AG09309 (cell line): ENCODE measurements at regions not wholly inside any gene's neighbourhood (a gene's known extent, or its start where the extent isn't known, plus 50 kb on each side); places are given as distances from the start of the nearest gene placed in this dataset.
A peak's percentile ranks its signal among the peaks of the same experiment; 100 is the strongest.

Source experiments
- DNase-seq: peaks from one replicate; pipeline ENCODE4 v3.0.0-alpha.2; 2010; ENCODE audit warnings: low read depth
- H3K4me3 ChIP-seq: 2 replicates; pipeline ENCODE4 v1.5.1; 2011; ENCODE audit warnings: mild to moderate bottlenecking, low read depth, low read length, moderate library complexity; ENCODE audit not compliant: control insufficient read depth
- TF ChIP-seq, protein P1 (sequence below): IDR thresholded peaks from 2 replicates; pipeline ENCODE4 v1.5.1; 2011; ENCODE audit warnings: mild to moderate bottlenecking, low read depth, low read length, inconsistent platforms; ENCODE audit not compliant: insufficient read depth, control insufficient read depth; ENCODE audit errors: missing control alignments

DNA sequence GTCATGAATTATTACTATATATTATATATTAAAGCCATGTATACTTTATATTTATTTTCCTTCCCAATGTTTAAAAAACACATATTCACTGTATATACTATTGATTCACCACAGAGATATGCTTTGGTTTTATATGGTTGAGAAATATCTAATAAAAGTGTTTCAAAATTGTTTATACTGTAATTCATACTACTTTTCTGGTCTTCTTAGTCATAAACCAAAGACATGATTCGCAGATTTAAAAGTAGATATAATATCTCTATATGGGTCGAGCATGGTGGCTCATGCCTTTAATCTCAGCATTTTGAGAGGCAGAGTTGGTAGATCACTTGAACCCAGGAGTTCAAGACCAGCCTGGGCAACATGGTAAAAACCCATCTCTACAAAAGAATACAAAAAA is 738.4 kb downstream of the USP25 start:
- peak; percentile 23 for DNase-seq
- TF ChIP-seq, protein P1, sequence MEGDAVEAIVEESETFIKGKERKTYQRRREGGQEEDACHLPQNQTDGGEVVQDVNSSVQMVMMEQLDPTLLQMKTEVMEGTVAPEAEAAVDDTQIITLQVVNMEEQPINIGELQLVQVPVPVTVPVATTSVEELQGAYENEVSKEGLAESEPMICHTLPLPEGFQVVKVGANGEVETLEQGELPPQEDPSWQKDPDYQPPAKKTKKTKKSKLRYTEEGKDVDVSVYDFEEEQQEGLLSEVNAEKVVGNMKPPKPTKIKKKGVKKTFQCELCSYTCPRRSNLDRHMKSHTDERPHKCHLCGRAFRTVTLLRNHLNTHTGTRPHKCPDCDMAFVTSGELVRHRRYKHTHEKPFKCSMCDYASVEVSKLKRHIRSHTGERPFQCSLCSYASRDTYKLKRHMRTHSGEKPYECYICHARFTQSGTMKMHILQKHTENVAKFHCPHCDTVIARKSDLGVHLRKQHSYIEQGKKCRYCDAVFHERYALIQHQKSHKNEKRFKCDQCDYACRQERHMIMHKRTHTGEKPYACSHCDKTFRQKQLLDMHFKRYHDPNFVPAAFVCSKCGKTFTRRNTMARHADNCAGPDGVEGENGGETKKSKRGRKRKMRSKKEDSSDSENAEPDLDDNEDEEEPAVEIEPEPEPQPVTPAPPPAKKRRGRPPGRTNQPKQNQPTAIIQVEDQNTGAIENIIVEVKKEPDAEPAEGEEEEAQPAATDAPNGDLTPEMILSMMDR = no peak
- H3K4me3 ChIP-seq = no peak overlapping the region

DNA sequence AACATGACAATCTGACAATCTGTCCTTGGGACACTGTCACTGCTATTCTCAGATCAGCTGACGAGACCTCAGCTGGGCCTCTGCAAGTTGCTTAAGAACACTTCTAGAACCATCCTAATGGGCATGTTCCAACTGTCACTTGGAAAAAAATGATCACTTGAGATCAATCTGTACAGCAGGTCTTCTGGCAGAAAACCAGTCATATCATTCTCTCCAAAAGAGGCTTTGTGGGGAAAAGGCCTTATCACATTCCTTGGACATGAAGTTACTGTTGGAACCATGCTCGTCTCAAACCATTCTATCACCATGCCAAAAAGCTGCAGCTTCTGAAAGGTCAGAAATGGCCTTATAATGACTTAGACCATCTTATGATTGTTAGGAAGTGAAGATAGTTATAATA is 744.2 kb downstream of the USP25 start:
- H3K4me3 ChIP-seq = no peak overlapping the region
- TF ChIP-seq, protein P1 = no peak
- DNase-seq = no peak

GRCh38 chr21:16476056-16476825 is 746.5 kb downstream of the USP25 start:
- no peak overlapping the region for H3K4me3 ChIP-seq
- TF ChIP-seq, protein P1 = no peak
- DNase-seq = no peak

DNA sequence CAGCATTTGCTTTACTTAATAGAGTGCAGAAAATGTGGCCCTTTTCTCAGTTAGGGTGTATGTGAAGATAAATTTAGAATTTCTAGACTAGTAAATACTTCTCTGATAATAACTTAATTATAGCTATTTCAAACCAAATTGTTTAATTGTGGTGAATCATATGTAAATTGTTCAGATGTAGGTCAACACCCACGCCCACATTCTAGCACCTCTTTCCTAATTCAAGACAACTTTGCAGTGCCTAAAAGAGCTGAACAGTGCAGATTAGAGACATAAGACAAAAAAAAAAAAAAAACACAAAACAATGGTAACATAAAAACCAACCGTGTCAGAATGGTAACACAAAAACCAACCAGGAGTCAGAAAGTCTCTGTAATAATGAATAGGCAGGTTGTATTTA is 758.3 kb downstream of the USP25 start:
- DNase-seq = no peak
- H3K4me3 ChIP-seq = no peak overlapping the region
- TF ChIP-seq, protein P1 = no peak

- no peak for DNase-seq
- TF ChIP-seq, protein P1 = no peak
- H3K4me3 ChIP-seq = no peak overlapping the region
These were observed 762.6 kb downstream of the USP25 start for GRCh38 chr21:16492356-16492755.

DNA sequence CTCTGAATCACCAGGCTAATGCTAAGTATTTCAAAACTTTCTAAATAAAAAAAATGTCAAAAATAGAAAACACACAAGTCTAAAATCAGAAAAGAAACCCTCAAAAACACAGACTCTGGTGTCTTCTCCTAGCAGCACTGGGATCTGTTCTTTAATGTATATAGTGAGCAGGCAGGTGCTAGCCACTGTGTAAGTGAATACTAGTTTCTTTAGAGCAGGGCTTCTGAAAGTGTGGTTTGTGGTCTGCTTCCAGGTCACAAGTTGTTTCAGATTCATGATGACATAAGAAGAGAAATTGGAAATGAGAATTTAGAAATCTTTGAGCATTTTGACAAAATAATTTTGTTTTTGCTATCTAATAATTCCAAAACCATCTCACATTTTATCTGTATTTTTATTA is 763.1 kb downstream of the USP25 start:
- no peak for DNase-seq
- TF ChIP-seq, protein P1 = no peak
- H3K4me3 ChIP-seq = no peak overlapping the region

DNA sequence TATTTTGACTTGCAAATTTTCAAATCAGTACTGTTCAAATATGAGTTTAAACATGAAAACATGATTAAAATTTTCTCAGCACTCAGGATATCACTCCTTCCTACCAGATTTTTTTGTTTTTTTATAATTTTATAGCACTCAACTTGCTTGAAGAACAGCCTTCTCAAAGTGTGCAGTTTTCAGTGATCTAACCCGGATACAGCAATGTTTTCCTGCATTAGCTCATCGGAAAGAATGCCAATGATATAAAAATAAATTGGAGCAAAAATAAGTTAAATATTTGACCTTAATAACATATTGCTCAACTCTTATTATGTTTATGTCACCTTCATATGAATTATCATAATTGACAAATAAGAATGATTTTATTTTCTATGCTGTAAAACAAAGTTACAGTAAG is 766.8 kb downstream of the USP25 start:
- TF ChIP-seq, protein P1 = no peak
- DNase-seq = no peak
- no peak overlapping the region for H3K4me3 ChIP-seq
